Prostate gland (tissue), 2 donors: ENCODE measurements at regions not wholly inside any gene's neighbourhood (a gene's known extent, or its start where the extent isn't known, plus 50 kb on each side); places are given as distances from the start of the nearest gene placed in this dataset.

Experiments
- CTCF ChIP-seq, 4 experiments: fragments of 200-600 bp in 2 of 4; fragments of 450-650 bp in 2 of 4; sonication (generic) in 2 of 4; IDR thresholded peaks; 1 replicate in 3 of 4; 2 replicates in 1 of 4; pipeline ENCODE4 v1.5.1; 2016 to 2019; ENCODE audit warnings: antibody characterized with exemption in 4 of 4, mild to moderate bottlenecking in 2 of 4, moderate library complexity in 2 of 4
- POLR2AphosphoS5 ChIP-seq: sonication (generic); formaldehyde crosslinking; IDR thresholded peaks from one replicate; pipeline ENCODE4 v1.6.1; 2017; ENCODE audit warnings: antibody characterized with exemption

DNA sequence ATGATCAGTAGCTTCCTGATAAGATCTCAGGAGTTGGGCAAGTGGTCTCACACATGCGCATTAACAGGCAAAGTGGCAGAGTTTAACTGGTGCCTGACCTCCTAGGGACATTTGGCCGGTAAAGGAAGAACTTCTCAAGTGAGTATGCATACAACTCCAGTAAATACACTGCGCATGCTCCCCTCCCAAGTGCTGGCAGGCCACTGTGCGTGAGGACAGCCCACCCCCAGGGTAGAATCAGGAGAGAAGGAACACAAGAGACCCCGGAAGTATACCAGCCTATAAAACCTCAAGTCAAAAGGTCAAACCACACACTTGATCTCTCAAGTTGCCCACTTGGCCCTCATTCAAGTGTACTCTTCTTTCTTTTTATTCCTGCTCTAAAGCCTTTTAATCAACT, 225.5 kb upstream of the ANKRD50 start:
- TF ChIP-seq CTCF (IDR thresholded peaks at IDR 0.05) (no peak), POLR2AphosphoS5 (no peak)
